Eye (tissue), 1 donor: ENCODE measurements at regions not wholly inside any gene's neighbourhood (a gene's known extent, or its start where the extent isn't known, plus 50 kb on each side); places are given as distances from the start of the nearest gene placed in this dataset.
"Not testable (repeated sequence)": the region's sequence is repeated elsewhere in the genome, so short reads cannot be mapped to it uniquely, and the experiment has no call there.

Source experiments
- DNase-seq: peaks from one replicate; pipeline ENCODE4 v3.0.0-alpha.2; 2015

GRCh38 chr3:105093371-105094252 is 273.1 kb upstream of the ALCAM start:
- peak; percentile 16 for DNase-seq

DNA sequence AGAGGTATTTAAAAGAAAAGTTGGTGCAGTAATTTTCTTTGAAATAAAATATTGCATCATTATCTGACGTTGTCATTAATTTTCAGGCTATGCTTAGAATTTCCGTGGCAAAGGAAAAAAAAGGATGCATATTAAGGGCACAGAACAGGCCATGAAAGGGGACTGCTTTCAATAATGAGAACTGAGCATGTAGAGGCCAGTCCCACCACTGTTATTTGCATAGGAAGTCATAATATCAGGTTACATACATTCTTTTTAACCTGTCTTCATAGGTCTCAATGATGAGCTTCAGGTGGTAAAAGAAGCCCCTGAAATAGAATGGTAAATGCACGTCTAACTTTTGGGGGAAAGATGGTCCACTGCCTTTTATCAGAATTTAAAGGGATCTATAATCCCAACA is 272.1 kb upstream of the ALCAM start:
- no peak for DNase-seq

GRCh38 chr3:105096071-105096470 is 270.6 kb upstream of the ALCAM start:
- peak; percentile 54 for DNase-seq

DNA sequence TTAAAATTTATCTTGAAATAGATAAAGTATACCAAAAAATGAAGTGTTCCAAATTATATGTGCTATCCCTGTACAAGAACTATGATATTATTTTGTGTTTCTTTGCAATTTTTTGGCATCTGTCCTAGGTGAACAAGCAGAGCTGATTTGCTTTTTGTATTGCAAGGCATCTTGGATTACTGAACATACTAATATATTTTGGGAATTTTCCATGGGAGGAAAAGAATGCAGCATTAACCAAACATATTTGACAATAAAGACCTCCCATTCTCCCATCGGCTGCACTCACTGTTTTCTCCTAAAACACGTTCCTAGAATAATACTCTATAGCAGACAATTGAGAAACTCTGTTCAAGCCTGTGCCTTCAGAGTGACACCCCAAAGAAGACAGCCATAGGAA is 265.1 kb upstream of the ALCAM start:
- DNase-seq = peak; percentile 15

DNA sequence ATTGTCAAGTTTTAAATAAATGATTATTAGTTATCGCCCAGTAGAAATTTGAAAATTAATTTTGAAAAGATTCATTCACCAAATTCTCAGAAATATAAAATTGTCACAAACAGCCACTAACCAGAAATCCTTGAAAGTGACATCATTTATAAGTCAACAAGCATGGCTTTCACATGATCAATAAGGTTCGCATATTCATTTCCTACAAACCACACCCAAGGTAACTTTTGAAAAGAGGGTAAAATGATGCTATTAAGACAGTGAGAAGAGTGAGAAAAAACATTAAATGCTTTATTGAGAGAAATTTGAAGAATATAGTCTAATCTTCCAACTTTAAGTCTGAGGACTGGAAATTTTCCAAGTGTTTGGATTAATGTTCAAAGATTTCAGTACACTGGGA is 263.6 kb upstream of the ALCAM start:
- DNase-seq = no peak

DNA sequence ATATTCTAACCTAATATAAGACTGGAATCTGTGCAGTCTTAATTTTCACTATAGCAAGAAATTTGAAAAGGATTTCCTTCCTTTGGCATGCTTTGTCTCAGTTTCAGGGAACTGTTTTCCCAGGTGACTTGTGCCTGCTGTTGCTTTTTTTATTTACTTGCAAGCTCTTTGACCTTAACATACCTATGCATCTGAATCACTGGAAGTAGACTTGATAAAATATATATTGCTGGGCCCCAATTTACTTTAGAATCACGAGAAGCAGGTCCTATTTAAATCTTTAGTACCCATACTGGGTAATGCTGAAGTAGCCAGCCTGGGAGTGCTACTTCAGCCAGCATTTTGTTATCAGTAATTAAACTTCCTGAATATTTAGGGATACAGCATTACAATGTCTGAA is 257.9 kb upstream of the ALCAM start:
- no peak for DNase-seq

- DNase-seq = no peak
These were observed 247.8 kb upstream of the ALCAM start for GRCh38 chr3:105118905-105119304.

DNA sequence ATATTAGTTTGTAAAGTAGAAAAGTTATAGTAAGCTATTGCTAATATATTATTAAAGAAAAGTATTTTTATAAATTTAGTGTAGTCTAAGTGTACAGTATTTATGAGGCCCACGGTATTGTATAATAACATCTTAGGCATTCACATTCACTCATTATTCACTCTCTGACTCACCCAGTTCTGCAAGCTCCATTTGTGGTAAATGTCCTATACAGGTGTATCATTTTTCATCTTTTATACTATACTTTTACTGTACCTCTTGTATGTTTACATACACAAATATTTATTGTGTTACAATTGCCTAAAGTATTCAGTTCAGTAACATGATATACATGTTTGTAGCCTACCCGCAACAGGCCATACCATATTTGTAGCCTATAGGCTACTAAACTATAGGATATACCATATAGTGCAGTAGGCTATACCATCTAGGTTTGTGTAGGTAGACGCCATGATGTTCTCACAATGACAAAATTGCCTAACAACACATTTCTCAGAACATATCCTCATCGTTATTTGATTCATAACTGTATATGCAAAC is 246.8 kb upstream of the ALCAM start:
- DNase-seq = no peak

GRCh38 chr3:105130911-105131310 is 235.8 kb upstream of the ALCAM start:
- no peak for DNase-seq

DNA sequence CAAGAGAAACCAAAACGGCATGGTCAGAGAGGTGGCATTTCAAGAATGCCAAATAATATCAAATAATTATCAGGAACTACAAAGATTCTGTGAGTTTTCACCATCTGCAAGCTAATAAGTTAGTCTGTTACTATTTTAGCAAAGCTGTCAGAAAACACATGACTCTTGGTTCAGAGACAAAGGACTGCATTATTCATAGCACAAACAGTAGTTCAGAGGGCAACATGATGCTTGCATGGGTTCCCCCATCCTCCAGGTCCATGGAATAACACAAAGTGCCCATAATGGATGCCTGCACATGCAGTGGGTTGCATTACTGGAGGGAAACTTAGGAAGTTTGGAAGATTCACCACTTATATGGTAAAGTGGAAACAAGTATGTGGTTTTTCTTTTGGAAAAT is 228.8 kb upstream of the ALCAM start:
- DNase-seq = no peak

DNA sequence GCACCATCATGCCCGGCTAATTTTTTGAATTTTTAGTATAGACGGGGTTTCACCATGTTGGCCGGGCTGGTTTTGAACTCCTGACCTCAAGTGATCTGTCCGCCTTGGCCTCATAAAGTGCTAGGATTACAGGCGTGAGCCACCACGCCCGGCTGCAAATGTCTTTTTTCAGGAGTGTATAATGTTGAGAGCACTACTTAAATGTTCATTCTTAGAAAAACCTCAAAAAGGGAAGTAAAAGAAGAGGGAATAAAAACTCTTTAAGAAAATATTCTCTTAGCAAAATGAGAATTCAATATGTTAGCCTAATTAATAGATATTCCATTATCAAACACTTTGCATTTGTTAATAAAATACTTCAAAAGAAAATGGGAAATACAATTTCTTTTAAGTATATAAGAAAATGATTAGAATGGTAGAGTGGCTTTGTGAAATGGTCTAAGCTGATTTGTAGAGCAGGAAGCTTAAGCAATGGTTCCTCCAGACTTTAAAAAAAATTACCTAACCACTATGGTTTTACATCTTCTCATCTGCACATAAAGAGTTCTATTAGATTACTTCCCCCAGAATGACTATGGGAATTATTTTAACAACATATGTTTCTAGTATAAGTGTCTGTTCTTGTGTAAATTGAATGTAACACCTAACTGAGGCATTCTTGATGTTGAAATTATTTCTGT is 226.7 kb upstream of the ALCAM start:
- DNase-seq = no peak

- peak; percentile 2 for DNase-seq
These were observed 225.8 kb upstream of the ALCAM start for GRCh38 chr3:105140899-105141367.

DNA sequence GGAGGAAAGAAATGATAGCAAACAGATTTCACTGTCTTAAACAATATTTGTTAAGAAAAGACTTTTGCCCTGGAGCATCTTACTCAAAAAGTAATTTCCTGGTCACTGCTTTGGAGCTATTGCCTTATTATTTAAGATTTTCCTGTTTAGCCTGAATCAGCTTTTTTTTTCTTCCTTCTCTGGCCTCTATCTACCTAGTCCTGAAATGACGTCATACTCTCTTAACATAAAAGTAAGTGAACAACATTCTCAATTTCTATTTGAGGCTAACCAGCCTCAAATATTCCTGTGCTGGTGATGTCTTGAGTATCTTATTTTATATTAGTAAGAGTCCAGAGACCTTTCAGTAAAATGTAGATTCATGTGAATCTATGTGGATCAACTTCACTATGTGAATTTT is 221.9 kb upstream of the ALCAM start:
- no peak for DNase-seq

GRCh38 chr3:105145511-105145910 is 221.2 kb upstream of the ALCAM start:
- DNase-seq = peak; percentile 47

- not testable (repeated sequence) for DNase-seq
These were observed 217.5 kb upstream of the ALCAM start for GRCh38 chr3:105149197-105149596.

DNA sequence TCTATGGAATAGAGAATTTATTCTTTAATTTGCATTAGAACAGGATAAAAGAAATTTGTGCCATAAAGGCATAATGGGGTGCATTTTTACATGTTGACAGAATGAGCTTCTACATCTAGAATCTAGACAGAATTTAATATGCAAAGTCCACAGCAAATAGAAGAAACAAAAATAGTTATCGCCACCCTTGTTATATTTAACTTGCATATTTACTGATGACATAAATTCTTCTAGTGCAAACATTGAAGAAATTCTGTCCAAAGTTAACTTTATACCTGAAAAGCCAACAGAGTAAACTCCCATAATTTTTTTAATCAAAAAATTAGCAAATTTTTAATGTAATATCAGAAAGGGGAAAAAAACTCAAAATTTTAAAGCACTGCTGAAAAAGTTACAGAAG is 213.7 kb upstream of the ALCAM start:
- DNase-seq = no peak

DNA sequence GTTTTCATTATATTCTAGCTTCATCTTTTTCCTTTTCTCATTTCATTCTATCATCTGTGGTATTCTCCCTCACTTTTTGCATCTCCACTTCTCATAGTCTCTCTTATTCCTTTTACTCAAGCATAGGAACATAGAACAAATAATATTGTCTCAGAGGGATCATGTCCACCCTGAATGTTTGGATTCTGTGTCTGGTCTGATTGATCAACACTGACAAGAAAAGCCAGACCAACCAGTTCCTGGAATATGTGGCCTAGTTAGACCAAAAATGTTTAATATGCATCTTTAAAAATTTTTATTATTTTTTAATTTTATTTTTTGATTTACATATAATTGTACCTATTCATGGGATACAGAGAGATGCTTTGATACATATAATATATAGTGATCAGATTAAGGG is 212.0 kb upstream of the ALCAM start:
- DNase-seq = no peak

DNA sequence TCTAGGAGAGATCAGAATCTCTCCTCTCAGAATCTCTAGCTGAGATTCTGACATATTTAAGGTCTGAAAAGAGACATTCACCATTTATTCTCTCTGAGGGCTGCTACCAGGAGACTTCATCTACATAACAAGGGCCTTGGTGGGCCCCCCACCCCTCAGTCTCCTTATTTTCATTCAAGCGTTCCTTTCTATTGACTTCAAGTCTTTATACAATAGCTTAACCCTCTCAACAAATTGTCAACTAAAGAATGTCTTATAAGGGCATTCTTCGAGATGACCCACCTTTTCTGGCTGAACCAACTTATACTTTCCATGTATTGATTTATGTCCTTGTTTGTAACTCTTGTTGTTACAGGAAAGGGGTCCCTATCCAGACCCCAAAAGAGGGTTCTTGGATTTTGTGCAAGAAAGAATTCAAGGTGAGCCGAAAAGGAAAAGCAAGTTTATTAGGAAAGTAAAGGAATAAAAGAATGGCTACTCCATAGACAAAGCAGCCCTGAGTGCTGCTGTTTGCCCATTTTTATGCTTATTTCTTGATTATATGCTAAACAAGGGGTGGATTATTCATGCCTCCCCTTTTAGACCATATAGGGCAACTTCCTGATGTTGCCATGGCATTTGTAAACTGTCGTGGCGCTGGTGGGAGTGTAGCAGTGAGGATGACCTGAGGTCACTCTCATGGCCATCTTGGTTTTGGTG is 209.5 kb upstream of the ALCAM start:
- no peak for DNase-seq

DNA sequence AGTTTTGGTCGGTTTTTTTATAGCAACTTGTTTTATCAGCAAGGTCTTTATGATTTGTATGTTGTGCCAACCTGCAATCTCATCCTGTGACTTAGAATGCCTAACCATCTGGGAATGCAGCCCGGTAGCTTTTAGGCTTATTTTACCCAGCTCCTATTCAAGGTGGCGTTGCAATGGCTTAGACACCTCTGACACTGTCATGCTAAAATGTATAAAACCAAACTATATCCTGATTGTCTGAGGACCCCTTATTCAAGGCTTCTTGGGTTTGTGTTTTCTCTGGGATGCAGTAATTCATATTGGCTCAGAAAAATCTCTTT is 209.0 kb upstream of the ALCAM start:
- no peak for DNase-seq

DNA sequence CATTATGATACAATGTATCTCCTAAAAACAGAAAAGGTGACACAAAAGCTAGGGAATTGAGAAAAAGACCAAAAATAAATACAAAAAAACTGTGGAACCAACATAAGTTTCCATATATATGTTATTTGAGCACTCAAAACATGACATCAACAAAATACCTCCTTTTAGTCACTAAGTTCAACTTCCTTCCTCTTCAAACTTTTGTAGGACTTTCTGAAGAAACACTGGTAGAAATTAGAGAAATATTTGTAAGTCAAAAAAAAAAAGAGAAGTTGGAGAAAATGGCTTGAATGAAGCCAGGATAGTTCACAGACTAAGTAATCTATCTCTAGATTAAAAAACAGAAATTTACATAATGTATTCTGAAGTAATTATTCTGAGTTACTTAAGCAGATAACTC is 208.4 kb upstream of the ALCAM start:
- no peak for DNase-seq

GRCh38 chr3:105162448-105162847 is 204.3 kb upstream of the ALCAM start:
- no peak for DNase-seq

- DNase-seq = no peak
These were observed 199.8 kb upstream of the ALCAM start for GRCh38 chr3:105166893-105167292.

DNA sequence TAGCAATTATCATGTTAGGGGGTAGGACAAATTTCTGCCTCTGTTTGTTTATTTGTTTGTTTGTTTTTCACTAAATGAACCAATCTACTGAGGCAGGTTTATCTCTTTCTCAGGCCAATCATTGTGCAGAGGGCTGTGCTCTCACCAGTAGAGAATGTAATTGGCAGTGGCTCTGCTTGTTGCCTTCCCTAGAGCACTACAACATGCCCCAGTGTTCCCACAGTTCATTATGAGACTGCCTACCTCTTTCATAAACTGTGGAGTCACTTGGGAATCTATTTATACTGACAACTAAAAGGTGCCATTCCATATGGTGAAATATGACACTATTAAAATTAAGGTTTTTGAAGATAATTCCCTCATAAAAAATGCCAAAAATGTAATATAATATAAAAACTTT is 196.3 kb upstream of the ALCAM start:
- no peak for DNase-seq
